DND-41 (cell line): ENCODE measurements at regions not wholly inside any gene's neighbourhood (a gene's known extent, or its start where the extent isn't known, plus 50 kb on each side); places are given as distances from the start of the nearest gene placed in this dataset.

Experiments
- ATAC-seq: fragments of 200-7000 bp; cut with Tn5 transposase; 3 replicates; pipeline ENCODE4 v1.9.1; 2021; ENCODE audit warnings: low read depth; ENCODE audit not compliant: insufficient read depth
- DNase-seq: peaks from one replicate; pipeline ENCODE4 v3.0.0-alpha.2; 2020
- H2AFZ ChIP-seq: 2 replicates; pipeline ENCODE4 v1.6.0; 2012; ENCODE audit warnings: low read depth, low read length
- H3K27ac ChIP-seq: 2 replicates; pipeline ENCODE4 v1.5.1; 2012; ENCODE audit warnings: low read length, inconsistent platforms
- H3K27me3 ChIP-seq: fragments of 200-600 bp; sonication (generic); 2 replicates; pipeline ENCODE4 v1.6.0; 2012; ENCODE audit warnings: low read length, mild to moderate bottlenecking, inconsistent platforms; ENCODE audit not compliant: insufficient read depth, poor library complexity
- H3K36me3 ChIP-seq: 2 replicates; pipeline ENCODE4 v1.5.1; 2012; ENCODE audit warnings: low read length, inconsistent platforms; ENCODE audit not compliant: insufficient read depth
- H3K4me1 ChIP-seq: 2 replicates; pipeline ENCODE4 v1.5.1; 2012; ENCODE audit warnings: mild to moderate bottlenecking, low read length; ENCODE audit not compliant: insufficient read depth
- H3K4me2 ChIP-seq: 2 replicates; pipeline ENCODE4 v1.6.0; 2012; ENCODE audit warnings: mild to moderate bottlenecking, moderate library complexity, low read length, inconsistent platforms; ENCODE audit not compliant: insufficient read depth
- H3K4me3 ChIP-seq, 2 experiments: fragments of 200-600 bp in 1 of 2; shearing (Covaris generic) in 1 of 2; 2 replicates each; pipeline ENCODE4 v1.5.1; 2012 to 2016; ENCODE audit warnings: inconsistent platforms in 2 of 2, low read length in 2 of 2, mild to moderate bottlenecking in 2 of 2, low read depth in 1 of 2, moderate library complexity in 1 of 2
- H3K79me2 ChIP-seq: 2 replicates; pipeline ENCODE4 v1.6.0; 2012; ENCODE audit warnings: low read length, inconsistent platforms; ENCODE audit not compliant: insufficient read depth
- H3K9ac ChIP-seq: 2 replicates; pipeline ENCODE4 v1.6.0; 2012; ENCODE audit warnings: low read depth, mild to moderate bottlenecking, inconsistent platforms, low read length, moderate library complexity
- H3K9me3 ChIP-seq: 2 replicates; pipeline ENCODE4 v1.5.1; 2012; ENCODE audit warnings: low read length, moderate library complexity, mild to moderate bottlenecking, inconsistent platforms; ENCODE audit not compliant: insufficient read depth, severe bottlenecking
- H4K20me1 ChIP-seq: 2 replicates; pipeline ENCODE4 v1.6.0; 2012; ENCODE audit warnings: low read length; ENCODE audit not compliant: insufficient read depth
- CTCF ChIP-seq: IDR thresholded peaks from 2 replicates; pipeline ENCODE4 v1.5.1; 2012; ENCODE audit warnings: borderline replicate concordance, low read length, moderate library complexity, mild to moderate bottlenecking; ENCODE audit not compliant: poor library complexity, severe bottlenecking; ENCODE audit errors: extremely low read depth
- EZH2 ChIP-seq: IDR thresholded peaks from 3 replicates; pipeline ENCODE4 v1.6.1; 2012; ENCODE audit warnings: borderline replicate concordance, low read depth, mild to moderate bottlenecking, moderate library complexity, low read length, inconsistent platforms; ENCODE audit not compliant: severe bottlenecking

GRCh38 chr2:128544321-128545037 lies 225.8 kb upstream of the HS6ST1 start:
- no peak overlapping the region for H3K4me2 ChIP-seq
- DNase-seq, result no peak
- no peak overlapping the region for H3K4me3 ChIP-seq
- H3K27me3 ChIP-seq, result no peaks in the 10 kb centered on the region
- H3K27ac ChIP-seq, result no peak overlapping the region
- no peaks in the 10 kb centered on the region for H3K9me3 ChIP-seq
- no peak for ATAC-seq
- H3K4me1 ChIP-seq, result no peaks in the 10 kb centered on the region
- no peak for TF ChIP-seq EZH2
- TF ChIP-seq CTCF, result no peak
- no peaks in the 10 kb centered on the region for H3K79me2 ChIP-seq
- no peaks in the 10 kb centered on the region for H4K20me1 ChIP-seq
- no peak overlapping the region for H2AFZ ChIP-seq
- no peak overlapping the region for H3K9ac ChIP-seq
- H3K36me3 ChIP-seq, result no peaks in the 10 kb centered on the region

GRCh38 chr2:128545085-128545484 lies 226.4 kb upstream of the HS6ST1 start:
- no peaks in the 10 kb centered on the region for H3K36me3 ChIP-seq
- H3K4me1 ChIP-seq, result no peaks in the 10 kb centered on the region
- H3K4me3 ChIP-seq, result no peak overlapping the region
- H2AFZ ChIP-seq, result no peak overlapping the region
- no peak overlapping the region for H3K27ac ChIP-seq
- H3K9ac ChIP-seq, result no peak overlapping the region
- TF ChIP-seq CTCF (no peak), EZH2 (no peak)
- no peaks in the 10 kb centered on the region for H3K79me2 ChIP-seq
- ATAC-seq (no peak), DNase-seq (no peak)
- H3K27me3 ChIP-seq, result no peaks in the 10 kb centered on the region
- H4K20me1 ChIP-seq, result no peaks in the 10 kb centered on the region
- H3K9me3 ChIP-seq, result no peaks in the 10 kb centered on the region
- no peak overlapping the region for H3K4me2 ChIP-seq

- Histone ChIP-seq H2AFZ (no peak overlapping the region), H4K20me1 (no peaks in the 10 kb centered on the region), H3K9me3 (no peaks in the 10 kb centered on the region), H3K4me1 (no peaks in the 10 kb centered on the region), H3K79me2 (no peaks in the 10 kb centered on the region), H3K36me3 (no peaks in the 10 kb centered on the region), H3K27me3 (no peaks in the 10 kb centered on the region), H3K27ac (no peak overlapping the region), H3K4me2 (no peak overlapping the region), H3K4me3 (no peak overlapping the region), H3K9ac (no peak overlapping the region)
- TF ChIP-seq CTCF, result no peak
- no peak for TF ChIP-seq EZH2
- no peak for DNase-seq
- ATAC-seq, result no peak
These were observed 227.2 kb upstream of the HS6ST1 start for GRCh38 chr2:128545829-128546228.
